IMR-90 (cell line): ENCODE measurements at regions not wholly inside any gene's neighbourhood (a gene's known extent, or its start where the extent isn't known, plus 50 kb on each side); places are given as distances from the start of the nearest gene placed in this dataset.

Source experiments
- ATAC-seq: fragments of 200-7000 bp; cut with Tn5 transposase; 2 replicates; pipeline ENCODE4 v1.9.1; 2020; ENCODE audit warnings: low read depth, mild to moderate bottlenecking, moderate library complexity
- BruUV-seq: library from RNA; stranded (reverse); fragments of 400-500 nt; replicated peaks from 2 replicates; lab custom pipeline; 2021; lab: Mats Ljungman, UMichigan
- CTCF ChIA-PET: fragments of 300-600 bp; formaldehyde crosslinking; extraction: SDS; loops from one replicate; lab custom pipeline; 2021; ENCODE audit warnings: antibody characterized with exemption; lab: Yijun Ruan, JAX
- POLR2A ChIA-PET: fragments of 300-600 bp; sonication (Branson Sonifier 250); formaldehyde crosslinking; loops from one replicate; lab custom pipeline; 2022; ENCODE audit warnings: antibody characterized with exemption; ENCODE audit not compliant: unreplicated experiment; lab: Charles Lee
- DNase-seq: peaks from one replicate; pipeline ENCODE4 v3.0.0; 2013
- H2AFZ ChIP-seq: replicated peaks from 2 replicates; pipeline ENCODE3; 2013; ENCODE audit warnings: low read length, mild to moderate bottlenecking; ENCODE audit not compliant: poor library complexity
- H2AK5ac ChIP-seq: 2 replicates; pipeline ENCODE4 v1.6.1; 2013; ENCODE audit warnings: low read depth, low read length, inconsistent platforms
- H2AK9ac ChIP-seq: replicated peaks from 2 replicates; pipeline ENCODE3; 2013; ENCODE audit warnings: mild to moderate bottlenecking, low read depth, low read length, moderate library complexity; ENCODE audit not compliant: poor library complexity
- H2BK120ac ChIP-seq: 2 replicates; pipeline ENCODE4 v1.6.1; 2013; ENCODE audit warnings: low read depth, low read length, inconsistent platforms
- H2BK15ac ChIP-seq: 3 replicates; pipeline ENCODE4 v1.6.1; 2013; ENCODE audit warnings: low read depth, low read length, inconsistent platforms
- H2BK20ac ChIP-seq: 2 replicates; pipeline ENCODE4 v1.6.1; 2013; ENCODE audit warnings: low read depth, mild to moderate bottlenecking, inconsistent platforms, low read length, moderate library complexity
- H2BK5ac ChIP-seq: 2 replicates; pipeline ENCODE4 v1.6.1; 2013; ENCODE audit warnings: mild to moderate bottlenecking, low read depth, low read length, inconsistent platforms; ENCODE audit not compliant: poor library complexity, severe bottlenecking
- H3K14ac ChIP-seq: replicated peaks from 2 replicates; pipeline ENCODE4 v1.6.1; 2013; ENCODE audit warnings: low read depth, low read length, inconsistent platforms
- H3K18ac ChIP-seq: 2 replicates; pipeline ENCODE4 v1.6.1; 2013; ENCODE audit warnings: low read depth, low read length, control low read depth
- H3K23ac ChIP-seq: 2 replicates; pipeline ENCODE4 v1.6.1; 2013; ENCODE audit warnings: low read depth, low read length, inconsistent platforms
- H3K27ac ChIP-seq: 2 replicates; pipeline ENCODE4 v1.5.1; 2013; ENCODE audit warnings: mild to moderate bottlenecking, control low read depth, low read length; ENCODE audit not compliant: insufficient read depth
- H3K27me3 ChIP-seq: 2 replicates; pipeline ENCODE4 v1.6.1; 2013; ENCODE audit warnings: low read length; ENCODE audit not compliant: control insufficient read depth, insufficient read depth
- H3K36me3 ChIP-seq: 2 replicates; pipeline ENCODE4 v1.6.1; 2013; ENCODE audit warnings: low read length, mixed read lengths; ENCODE audit not compliant: control insufficient read depth, insufficient read depth
- H3K4ac ChIP-seq: 2 replicates; pipeline ENCODE4 v1.6.1; 2013; ENCODE audit warnings: low read depth, low read length, inconsistent platforms
- H3K4me1 ChIP-seq: 2 replicates; pipeline ENCODE4 v1.6.1; 2013; ENCODE audit warnings: low read length, mixed read lengths; ENCODE audit not compliant: control insufficient read depth, insufficient read depth
- H3K4me2 ChIP-seq: 2 replicates; pipeline ENCODE4 v1.6.1; 2013; ENCODE audit warnings: low read depth, mild to moderate bottlenecking, control low read depth, low read length, moderate library complexity
- H3K4me3 ChIP-seq: 2 replicates; pipeline ENCODE4 v1.5.1; 2013; ENCODE audit warnings: low read depth, mild to moderate bottlenecking, control low read depth, low read length, moderate library complexity; ENCODE audit not compliant: insufficient read depth
- H3K56ac ChIP-seq: 2 replicates; pipeline ENCODE4 v1.6.1; 2013; ENCODE audit warnings: low read length, inconsistent platforms; ENCODE audit not compliant: insufficient read depth; ENCODE audit errors: extremely low read depth
- H3K79me1 ChIP-seq, 2 experiments: 2 replicates each; pipeline ENCODE4 v1.6.1; 2013; ENCODE audit warnings: low read length in 2 of 2, inconsistent platforms in 1 of 2, low read depth in 1 of 2
- H3K9ac ChIP-seq: 2 replicates; pipeline ENCODE4 v1.6.1; 2013; ENCODE audit warnings: low read depth, low read length, control low read depth
- H3K9me1 ChIP-seq: 2 replicates; pipeline ENCODE4 v1.6.1; 2013; ENCODE audit warnings: low read length, inconsistent platforms; ENCODE audit not compliant: insufficient read depth
- H3K9me3 ChIP-seq: 2 replicates; pipeline ENCODE4 v1.6.1; 2013; ENCODE audit warnings: low read length; ENCODE audit not compliant: control insufficient read depth, insufficient read depth
- H4K20me1 ChIP-seq: 2 replicates; pipeline ENCODE4 v1.6.1; 2013; ENCODE audit warnings: low read length, inconsistent platforms; ENCODE audit not compliant: insufficient read depth
- H4K5ac ChIP-seq: 2 replicates; pipeline ENCODE4 v1.6.1; 2013; ENCODE audit warnings: mild to moderate bottlenecking, low read depth, low read length, control low read depth
- H4K8ac ChIP-seq, 2 experiments: 2 replicates each; pipeline ENCODE4 v1.6.1; 2013; ENCODE audit warnings: low read depth in 2 of 2, low read length in 2 of 2, control low read depth in 1 of 2, inconsistent platforms in 1 of 2
- H4K91ac ChIP-seq: 2 replicates; pipeline ENCODE4 v1.6.1; 2013; ENCODE audit warnings: low read depth, low read length, inconsistent platforms; ENCODE audit not compliant: insufficient read depth
- BHLHE40 ChIP-seq: fragments of 150-350 bp; IDR thresholded peaks from 2 replicates; pipeline ENCODE4 v1.6.1; 2016; ENCODE audit warnings: mild to moderate bottlenecking, low read depth, low read length
- CEBPB ChIP-seq: IDR thresholded peaks from 2 replicates; pipeline ENCODE4 v1.6.1; 2012; ENCODE audit warnings: low read depth, low read length, improper control_type of control experiment
- CHD1 ChIP-seq: IDR thresholded peaks from 2 replicates; pipeline ENCODE4 v1.6.1; 2012; ENCODE audit warnings: low read depth, low read length, improper control_type of control experiment
- FOS ChIP-seq: fragments of 150-350 bp; IDR thresholded peaks from 2 replicates; pipeline ENCODE4 v1.6.1; 2016; ENCODE audit warnings: low read depth, low read length
- MAFK ChIP-seq: IDR thresholded peaks from 2 replicates; pipeline ENCODE4 v1.6.1; 2012; ENCODE audit warnings: low read depth, low read length, improper control_type of control experiment
- MAZ ChIP-seq: IDR thresholded peaks from 2 replicates; pipeline ENCODE4 v1.6.1; 2012; ENCODE audit warnings: low read depth, mild to moderate bottlenecking, low read length, improper control_type of control experiment, moderate library complexity, borderline replicate concordance
- MXI1 ChIP-seq: IDR thresholded peaks from 2 replicates; pipeline ENCODE4 v1.6.1; 2012; ENCODE audit warnings: low read depth, mild to moderate bottlenecking, low read length, moderate library complexity, borderline replicate concordance
- NFE2L2 ChIP-seq: fragments of 150-350 bp; IDR thresholded peaks from 2 replicates; pipeline ENCODE4 v1.6.1; 2016; ENCODE audit warnings: low read depth, mild to moderate bottlenecking, low read length
- POLR2A ChIP-seq: IDR thresholded peaks from 2 replicates; pipeline ENCODE4 v1.6.1; 2012; ENCODE audit warnings: mild to moderate bottlenecking, low read depth, low read length
- RAD21 ChIP-seq: IDR thresholded peaks from 2 replicates; pipeline ENCODE4 v1.6.1; 2012; ENCODE audit warnings: low read length, improper control_type of control experiment
- RCOR1 ChIP-seq: IDR thresholded peaks from 2 replicates; pipeline ENCODE4 v1.6.1; 2012; ENCODE audit warnings: mild to moderate bottlenecking, low read length, improper control_type of control experiment; ENCODE audit not compliant: insufficient replicate concordance
- RFX5 ChIP-seq: IDR thresholded peaks from 2 replicates; pipeline ENCODE4 v1.8.0; 2012; ENCODE audit warnings: low read depth, mild to moderate bottlenecking, low read length, moderate library complexity
- SMC3 ChIP-seq: fragments of 150-350 bp; IDR thresholded peaks from 2 replicates; pipeline ENCODE4 v1.6.1; 2016; ENCODE audit warnings: low read depth, mild to moderate bottlenecking, antibody characterized with exemption, low read length, moderate library complexity
- WGBS, 2 experiments: methylation state at CpG; one replicate each; pipeline versions ENCODE4 v1.1.5 to v1.1.7; 2013; ENCODE audit warnings: missing lambda C conversion rate in 2 of 2; ENCODE audit not compliant: insufficient read length in 1 of 2; ENCODE audit errors: extremely low coverage in 2 of 2; 5-methylcytosine and 5-hydroxymethylcytosine counted together
- dilution Hi-C: fragments of 300-500 bp; cut with HindIII; formaldehyde crosslinking; loops from one replicate; pipeline ENCODE4 v1.14.3; 2018; ENCODE audit warnings: low sequenced_read_pairs; ENCODE audit not compliant: unreplicated experiment
- in situ Hi-C: fragments of 300-500 bp; cut with MboI; formaldehyde crosslinking; loops from 3 replicates; pipeline ENCODE4 v1.14.3; 2019; ENCODE audit warnings: low sequenced_read_pairs, inconsistent platforms, mixed read lengths
- intact Hi-C: fragments of 100-400 bp; cut with micrococcal nuclease; formaldehyde crosslinking; loops from 2 replicates; pipeline ENCODE4 v1.10.0; 2022
- TF ChIP-seq, protein P1 (sequence below): fragments of 150-350 bp; IDR thresholded peaks from 2 replicates; pipeline ENCODE4 v1.6.1; 2016; ENCODE audit warnings: low read depth, mild to moderate bottlenecking, low read length, moderate library complexity, borderline replicate concordance
- TF ChIP-seq, protein P2 (sequence below): conservative IDR thresholded peaks from 2 replicates; pipeline ENCODE4 v1.5.1; 2012; ENCODE audit warnings: mild to moderate bottlenecking, low read depth, low read length, improper control_type of control experiment
- TF ChIP-seq, protein P3 (sequence below): fragments of 150-350 bp; IDR thresholded peaks from 2 replicates; pipeline ENCODE4 v1.6.1; 2017; ENCODE audit warnings: mild to moderate bottlenecking, antibody characterized with exemption, low read length, low read depth

DNA sequence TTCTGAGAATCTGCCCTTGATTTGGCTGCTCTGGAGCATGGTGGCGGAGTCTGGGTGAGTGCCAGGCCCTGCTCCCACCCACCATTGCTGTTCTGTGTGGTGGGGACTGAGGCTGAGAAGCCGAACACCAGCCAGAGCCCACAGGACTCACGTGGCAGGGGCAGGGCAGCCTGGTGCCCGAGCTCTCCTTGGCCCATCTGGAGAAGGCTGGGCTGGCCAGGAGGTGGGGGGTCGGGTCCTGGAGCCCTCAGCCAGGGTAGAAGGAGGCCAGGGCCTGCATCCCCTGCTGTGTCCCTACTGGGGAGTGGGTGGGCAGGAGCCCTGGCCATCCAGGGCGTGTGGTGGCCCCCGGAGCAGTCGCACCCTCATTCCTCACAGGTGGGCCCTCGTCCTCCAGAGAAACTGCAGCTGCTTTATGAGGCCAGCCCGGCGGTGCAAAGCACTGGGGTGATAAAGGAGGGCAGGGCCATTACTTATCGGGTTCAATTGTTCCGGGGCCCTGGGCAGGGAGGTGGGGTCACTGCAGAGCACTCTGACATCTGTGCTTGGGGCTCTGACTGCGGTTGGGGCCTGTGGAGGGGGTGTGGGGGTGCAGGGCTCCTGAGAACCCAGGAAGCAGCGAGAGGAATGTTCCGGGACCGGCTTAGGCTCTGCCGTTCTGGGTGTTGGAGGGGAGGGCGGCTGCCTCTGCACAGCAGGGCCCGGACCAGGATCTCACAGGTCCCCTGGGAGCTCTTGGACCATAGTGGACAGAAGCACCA, 217.5 kb upstream of the C14orf180 start:
- Histone ChIP-seq H3K14ac (no peak overlapping the region), H4K91ac (no peak overlapping the region), H2AK9ac (no peak overlapping the region), H4K8ac (no peak overlapping the region), H3K9ac (no peak overlapping the region), H3K9me3 (peaks cover 49% of the 10 kb centered on the region), H3K27ac (no peak overlapping the region), H3K79me1 (no peaks in the 10 kb centered on the region), H3K4ac (no peak overlapping the region), H2BK20ac (no peak overlapping the region), H3K36me3 (no peaks in the 10 kb centered on the region), H2BK15ac (no peak overlapping the region), H3K4me1 (no peaks in the 10 kb centered on the region), H3K27me3 (no peaks in the 10 kb centered on the region), H3K23ac (no peak overlapping the region), H2AFZ (no peak overlapping the region), H3K4me3 (no peak overlapping the region), H4K20me1 (no peaks in the 10 kb centered on the region), H3K4me2 (no peak overlapping the region), H2AK5ac (no peak overlapping the region), H2BK120ac (no peak overlapping the region), H3K9me1 (no peaks in the 10 kb centered on the region), H3K56ac (no peak overlapping the region), H2BK5ac (no peak overlapping the region), H3K18ac (no peak overlapping the region), H4K5ac (no peak overlapping the region)
- DNase-seq (no peak), ATAC-seq (no peak)
- POLR2A ChIA-PET = no interaction called here
- TF ChIP-seq MAFK (no peak), FOS (no peak), RFX5 (no peak), POLR2A (no peak), SMC3 (no peak), MAZ (no peak), RCOR1 (no peak), CEBPB (no peak), CHD1 (no peak), RAD21 (no peak), BHLHE40 (no peak), NFE2L2 (no peak), MXI1 (no peak)
- TF ChIP-seq, protein P1, sequence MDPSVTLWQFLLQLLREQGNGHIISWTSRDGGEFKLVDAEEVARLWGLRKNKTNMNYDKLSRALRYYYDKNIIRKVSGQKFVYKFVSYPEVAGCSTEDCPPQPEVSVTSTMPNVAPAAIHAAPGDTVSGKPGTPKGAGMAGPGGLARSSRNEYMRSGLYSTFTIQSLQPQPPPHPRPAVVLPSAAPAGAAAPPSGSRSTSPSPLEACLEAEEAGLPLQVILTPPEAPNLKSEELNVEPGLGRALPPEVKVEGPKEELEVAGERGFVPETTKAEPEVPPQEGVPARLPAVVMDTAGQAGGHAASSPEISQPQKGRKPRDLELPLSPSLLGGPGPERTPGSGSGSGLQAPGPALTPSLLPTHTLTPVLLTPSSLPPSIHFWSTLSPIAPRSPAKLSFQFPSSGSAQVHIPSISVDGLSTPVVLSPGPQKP = no peak
- TF ChIP-seq, protein P2, sequence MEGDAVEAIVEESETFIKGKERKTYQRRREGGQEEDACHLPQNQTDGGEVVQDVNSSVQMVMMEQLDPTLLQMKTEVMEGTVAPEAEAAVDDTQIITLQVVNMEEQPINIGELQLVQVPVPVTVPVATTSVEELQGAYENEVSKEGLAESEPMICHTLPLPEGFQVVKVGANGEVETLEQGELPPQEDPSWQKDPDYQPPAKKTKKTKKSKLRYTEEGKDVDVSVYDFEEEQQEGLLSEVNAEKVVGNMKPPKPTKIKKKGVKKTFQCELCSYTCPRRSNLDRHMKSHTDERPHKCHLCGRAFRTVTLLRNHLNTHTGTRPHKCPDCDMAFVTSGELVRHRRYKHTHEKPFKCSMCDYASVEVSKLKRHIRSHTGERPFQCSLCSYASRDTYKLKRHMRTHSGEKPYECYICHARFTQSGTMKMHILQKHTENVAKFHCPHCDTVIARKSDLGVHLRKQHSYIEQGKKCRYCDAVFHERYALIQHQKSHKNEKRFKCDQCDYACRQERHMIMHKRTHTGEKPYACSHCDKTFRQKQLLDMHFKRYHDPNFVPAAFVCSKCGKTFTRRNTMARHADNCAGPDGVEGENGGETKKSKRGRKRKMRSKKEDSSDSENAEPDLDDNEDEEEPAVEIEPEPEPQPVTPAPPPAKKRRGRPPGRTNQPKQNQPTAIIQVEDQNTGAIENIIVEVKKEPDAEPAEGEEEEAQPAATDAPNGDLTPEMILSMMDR = no peak
- TF ChIP-seq, protein P3, sequence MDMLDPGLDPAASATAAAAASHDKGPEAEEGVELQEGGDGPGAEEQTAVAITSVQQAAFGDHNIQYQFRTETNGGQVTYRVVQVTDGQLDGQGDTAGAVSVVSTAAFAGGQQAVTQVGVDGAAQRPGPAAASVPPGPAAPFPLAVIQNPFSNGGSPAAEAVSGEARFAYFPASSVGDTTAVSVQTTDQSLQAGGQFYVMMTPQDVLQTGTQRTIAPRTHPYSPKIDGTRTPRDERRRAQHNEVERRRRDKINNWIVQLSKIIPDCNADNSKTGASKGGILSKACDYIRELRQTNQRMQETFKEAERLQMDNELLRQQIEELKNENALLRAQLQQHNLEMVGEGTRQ = no peak
- CTCF ChIA-PET = no interaction called here
- in situ Hi-C loops (no loop called here), dilution Hi-C loops (no loop called here), intact Hi-C loops (no loop called here)
- 48% methylated on average over 3 of the region's 20 CpGs; no CpG with 5 or more reads in 1 of the 2 experiments for WGBS, 2 experiments
- no TSS peak for BruUV-seq
